Urinary bladder (tissue), 3 donors: ENCODE measurements at regions not wholly inside any gene's neighbourhood (a gene's known extent, or its start where the extent isn't known, plus 50 kb on each side); places are given as distances from the start of the nearest gene placed in this dataset.

Source experiments
- DNase-seq: peaks from one replicate; pipeline ENCODE4 v3.0.0-alpha.2; 2015; ENCODE audit errors: extremely low spot score
- H3K27ac ChIP-seq: one replicate; pipeline ENCODE4 v1.5.1; 2013; ENCODE audit warnings: low read depth, mild to moderate bottlenecking, moderate library complexity
- H3K36me3 ChIP-seq: one replicate; pipeline ENCODE4 v1.6.1; 2013; ENCODE audit warnings: mild to moderate bottlenecking, moderate library complexity; ENCODE audit not compliant: insufficient read depth
- H3K4me1 ChIP-seq: one replicate; pipeline ENCODE4 v1.6.1; 2013; ENCODE audit warnings: mild to moderate bottlenecking, moderate library complexity; ENCODE audit not compliant: insufficient read depth
- H3K4me3 ChIP-seq: one replicate; pipeline ENCODE4 v1.5.1; 2013; ENCODE audit warnings: low read depth, low read length
- WGBS: extraction: QIAGEN DNeasy Blood & Tissue Kit; methylation state at CpG from one replicate; pipeline ENCODE4 v1.1.7; 2013; 5-methylcytosine and 5-hydroxymethylcytosine counted together
- donor health status: healthy with polysubstance abuse.
- donor health status: healthy.

GRCh38 chr16:86798247-86799041, 220.1 kb downstream of the FOXL1 start:
- no peak overlapping the region for H3K27ac ChIP-seq
- WGBS: 53% methylated on average over 4 of the region's 4 CpGs
- no peak for DNase-seq
- H3K36me3 ChIP-seq: no peaks in the 10 kb centered on the region
- H3K4me1 ChIP-seq: no peaks in the 10 kb centered on the region
- H3K4me3 ChIP-seq: no peak overlapping the region

DNA sequence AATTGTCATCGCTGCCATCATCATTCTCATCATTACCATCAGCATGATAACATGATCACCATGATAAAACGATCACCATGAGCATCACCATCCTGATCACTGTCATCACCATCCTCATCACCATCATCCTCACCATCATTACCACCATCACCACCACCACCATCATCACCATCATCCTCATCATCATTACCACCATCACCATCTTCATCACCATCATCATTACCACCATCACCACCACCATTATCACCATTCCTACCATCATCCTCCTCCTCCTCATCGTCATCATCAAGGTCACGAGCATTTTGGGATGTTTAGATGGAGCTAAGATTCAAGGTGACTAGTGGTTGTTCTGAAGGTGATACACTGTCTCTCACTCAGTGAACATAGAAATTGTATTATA, 221.0 kb downstream of the FOXL1 start:
- H3K36me3 ChIP-seq: no peaks in the 10 kb centered on the region
- H3K27ac ChIP-seq: no peak overlapping the region
- WGBS: 87% methylated on average over 4 of the region's 4 CpGs
- H3K4me3 ChIP-seq: no peak overlapping the region
- no peak for DNase-seq
- H3K4me1 ChIP-seq: no peaks in the 10 kb centered on the region

- Histone ChIP-seq H3K27ac (no peak overlapping the region), H3K4me3 (no peak overlapping the region), H3K36me3 (no peaks in the 10 kb centered on the region), H3K4me1 (no peaks in the 10 kb centered on the region)
- 12% methylated on average over 4 of the region's 4 CpGs for WGBS
- DNase-seq: no peak
Observed at GRCh38 chr16:86800894-86801293, 222.5 kb downstream of the FOXL1 start.

- no peaks in the 10 kb centered on the region for H3K36me3 ChIP-seq
- no peak overlapping the region for H3K27ac ChIP-seq
- no peak for DNase-seq
- no peak overlapping the region for H3K4me3 ChIP-seq
- H3K4me1 ChIP-seq: no peaks in the 10 kb centered on the region
- WGBS: 93% methylated on average over 2 of the region's 2 CpGs
Observed at GRCh38 chr16:86802013-86802412, 223.7 kb downstream of the FOXL1 start.

GRCh38 chr16:86805188-86805587, 226.8 kb downstream of the FOXL1 start:
- H3K36me3 ChIP-seq: no peaks in the 10 kb centered on the region
- no peaks in the 10 kb centered on the region for H3K4me1 ChIP-seq
- no peak overlapping the region for H3K27ac ChIP-seq
- DNase-seq: no peak
- 53% methylated on average over 6 of the region's 6 CpGs for WGBS
- H3K4me3 ChIP-seq: no peak overlapping the region

GRCh38 chr16:86806181-86806837, 228.0 kb downstream of the FOXL1 start:
- H3K27ac ChIP-seq: no peak overlapping the region
- no peak for DNase-seq
- no peaks in the 10 kb centered on the region for H3K36me3 ChIP-seq
- H3K4me1 ChIP-seq: no peaks in the 10 kb centered on the region
- H3K4me3 ChIP-seq: no peak overlapping the region
- 88% methylated on average over 20 of the region's 20 CpGs for WGBS

DNA sequence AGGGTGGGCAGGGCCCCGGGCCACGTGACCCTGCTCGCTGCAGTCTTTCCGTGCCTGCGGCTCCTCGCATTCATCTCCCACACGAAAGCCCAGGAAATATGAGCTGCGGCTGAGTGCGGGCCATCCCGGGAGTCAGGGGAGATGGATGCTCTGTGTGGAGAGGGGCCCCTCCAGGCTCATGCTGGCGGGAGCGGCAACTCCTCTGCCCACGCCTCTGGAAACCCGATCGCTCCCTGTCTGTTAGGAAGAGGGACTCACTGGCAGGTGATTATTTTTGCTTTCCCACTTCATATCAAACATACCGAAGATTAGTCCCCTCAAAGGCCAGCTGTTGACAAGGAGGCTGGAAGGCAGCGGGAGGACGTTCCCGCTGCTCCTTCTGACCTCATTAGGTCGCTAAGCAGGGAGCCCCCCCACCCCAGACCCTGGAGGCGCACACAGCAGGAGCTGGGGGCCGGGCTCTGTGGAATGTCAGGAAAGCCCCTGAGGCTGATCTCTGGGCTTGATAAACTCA, 228.5 kb downstream of the FOXL1 start:
- 29% methylated on average over 22 of the region's 22 CpGs for WGBS
- Histone ChIP-seq H3K4me1 (no peaks in the 10 kb centered on the region), H3K27ac (no peak overlapping the region), H3K36me3 (no peaks in the 10 kb centered on the region), H3K4me3 (no peak overlapping the region)
- DNase-seq: no peak

DNA sequence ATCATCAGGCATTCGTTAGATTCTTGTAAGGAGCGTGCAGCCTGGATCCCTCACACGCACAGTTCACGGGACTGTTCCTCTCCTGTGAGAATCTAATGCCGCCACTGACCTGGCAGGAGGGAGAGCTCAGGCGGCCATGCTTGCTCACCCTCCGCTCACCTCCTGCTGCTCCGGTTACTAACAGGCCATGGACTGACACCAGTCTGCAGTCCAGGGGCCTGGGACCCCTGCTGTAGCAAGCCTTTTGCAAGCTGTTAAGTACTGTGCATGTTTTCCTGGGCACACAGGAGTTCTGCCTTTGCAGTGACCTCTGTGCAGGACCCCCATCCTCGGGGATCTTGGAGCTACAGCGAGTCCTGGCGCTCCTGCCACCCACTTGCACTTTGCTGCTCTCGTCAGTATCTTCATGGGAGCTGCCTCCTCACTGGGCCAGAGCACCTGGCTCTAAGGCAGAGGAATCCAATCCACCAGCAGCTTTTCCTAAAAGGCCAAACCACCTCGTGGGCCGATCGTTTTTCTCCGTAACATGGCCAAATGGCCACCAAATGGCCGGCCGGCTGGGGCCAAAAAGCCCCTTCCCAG, 230.6 kb downstream of the FOXL1 start:
- no peaks in the 10 kb centered on the region for H3K36me3 ChIP-seq
- no peak overlapping the region for H3K4me3 ChIP-seq
- DNase-seq: no peak
- WGBS: 78% methylated on average over 18 of the region's 18 CpGs
- no peak overlapping the region for H3K27ac ChIP-seq
- no peaks in the 10 kb centered on the region for H3K4me1 ChIP-seq

DNA sequence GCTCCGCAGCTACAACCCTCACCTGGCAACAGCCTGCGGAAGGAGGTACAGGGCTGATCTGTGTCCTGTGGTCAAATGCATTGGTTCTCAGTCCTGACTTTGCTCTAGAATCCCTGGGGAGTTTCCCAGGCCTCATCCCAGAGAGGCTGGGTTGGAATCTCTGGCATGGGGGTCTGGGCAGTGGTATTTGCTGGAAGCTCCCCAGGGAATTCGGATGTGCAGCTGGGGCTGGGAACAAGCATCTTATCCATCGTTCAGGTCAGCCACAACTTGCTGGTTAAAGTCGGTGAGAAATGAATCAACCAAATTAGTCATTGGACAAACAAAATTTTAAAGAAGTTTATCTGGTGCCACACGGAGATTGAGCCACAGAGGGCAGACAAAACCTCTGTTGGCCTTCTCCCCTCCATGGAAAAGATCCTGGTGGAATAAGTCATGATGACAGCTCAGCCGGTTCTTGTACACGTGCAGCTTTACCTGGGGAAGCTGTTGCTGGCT, 231.2 kb downstream of the FOXL1 start:
- no peak for DNase-seq

DNA sequence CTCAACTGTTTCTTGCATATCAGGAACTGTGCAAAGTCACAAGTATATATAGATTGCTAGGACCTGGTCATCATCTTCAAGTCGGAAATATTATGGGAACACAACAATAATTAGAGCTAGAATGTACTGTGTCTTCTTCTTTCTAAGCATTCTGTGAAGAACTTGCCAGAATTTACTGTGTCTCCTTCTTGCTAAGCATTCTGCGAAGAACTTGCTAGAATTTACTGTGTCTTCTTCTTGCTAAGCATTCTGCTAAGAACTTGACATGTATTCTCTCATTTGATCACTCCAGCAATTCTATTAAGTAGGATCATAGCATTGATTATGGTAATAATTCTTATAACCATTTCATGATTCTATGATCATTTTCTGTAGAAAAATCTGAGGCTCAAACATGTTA, 231.7 kb downstream of the FOXL1 start:
- Histone ChIP-seq H3K4me1 (no peaks in the 10 kb centered on the region), H3K27ac (no peak overlapping the region), H3K36me3 (no peaks in the 10 kb centered on the region), H3K4me3 (no peak overlapping the region)
- DNase-seq: no peak
- WGBS: 92% methylated on average over 2 of the region's 2 CpGs

More for the DNA sequence above, 231.2 kb downstream of the FOXL1 start:
- no peak overlapping the region for H3K27ac ChIP-seq
- H3K4me1 ChIP-seq: no peaks in the 10 kb centered on the region
- no peaks in the 10 kb centered on the region for H3K36me3 ChIP-seq
- no peak overlapping the region for H3K4me3 ChIP-seq
- 65% methylated on average over 8 of the region's 8 CpGs for WGBS

DNA sequence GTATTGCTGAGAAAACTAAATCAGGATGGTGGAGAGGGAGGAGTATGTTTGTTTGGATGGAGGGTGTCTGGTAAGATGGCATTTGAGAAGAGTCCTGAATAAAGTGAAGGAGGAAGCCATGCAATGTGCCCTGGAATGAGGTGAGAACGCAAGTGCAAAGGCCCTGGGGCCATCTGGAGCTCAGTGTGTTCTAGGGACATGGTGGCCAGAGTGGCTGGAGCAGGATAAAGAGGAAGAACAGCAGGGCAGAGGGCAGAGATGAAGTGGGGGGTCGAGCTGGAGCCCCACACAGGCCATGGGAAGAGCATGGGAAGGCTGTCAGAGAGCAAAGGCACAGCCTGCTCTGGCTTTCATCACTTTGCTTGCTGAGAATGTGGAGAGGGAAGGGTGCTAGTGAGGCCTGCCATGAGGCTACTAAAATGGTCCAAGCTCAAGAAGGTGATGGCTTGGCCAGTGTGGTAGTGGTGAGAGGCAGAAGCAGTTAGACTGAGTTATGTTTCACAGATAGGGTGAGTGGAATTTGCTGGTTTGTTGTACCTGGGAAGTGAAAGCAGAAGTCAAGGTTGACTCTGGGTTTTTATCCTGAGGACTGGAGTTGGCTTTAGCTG, 234.1 kb downstream of the FOXL1 start:
- no peak for DNase-seq
- 66% methylated on average over 2 of the region's 2 CpGs for WGBS

DNA sequence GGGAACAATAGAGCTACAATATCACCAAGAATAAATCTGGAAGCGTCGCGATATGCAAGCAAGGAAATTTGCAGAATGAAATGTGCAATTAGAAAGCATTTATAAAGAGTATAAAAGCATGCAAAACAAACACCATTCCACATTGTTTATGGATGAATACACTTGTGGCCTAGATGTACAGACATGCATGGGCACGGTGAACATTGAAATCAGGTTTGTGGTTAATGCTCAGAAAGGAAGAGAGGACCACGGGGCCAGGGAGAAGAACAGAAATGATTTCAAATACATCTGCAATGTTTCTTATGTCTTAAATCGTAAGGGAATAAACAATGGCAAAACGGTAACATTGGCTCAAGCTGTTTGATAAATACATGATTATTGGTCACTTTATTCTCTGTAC, 235.9 kb downstream of the FOXL1 start:
- Histone ChIP-seq H3K4me3 (no peak overlapping the region), H3K4me1 (no peaks in the 10 kb centered on the region), H3K27ac (no peak overlapping the region), H3K36me3 (no peaks in the 10 kb centered on the region)
- no peak for DNase-seq
- 77% methylated on average over 7 of the region's 7 CpGs for WGBS

More for the DNA sequence above, 234.1 kb downstream of the FOXL1 start:
- H3K4me1 ChIP-seq: no peaks in the 10 kb centered on the region
- H3K4me3 ChIP-seq: no peak overlapping the region
- H3K36me3 ChIP-seq: no peaks in the 10 kb centered on the region
- no peak overlapping the region for H3K27ac ChIP-seq

DNA sequence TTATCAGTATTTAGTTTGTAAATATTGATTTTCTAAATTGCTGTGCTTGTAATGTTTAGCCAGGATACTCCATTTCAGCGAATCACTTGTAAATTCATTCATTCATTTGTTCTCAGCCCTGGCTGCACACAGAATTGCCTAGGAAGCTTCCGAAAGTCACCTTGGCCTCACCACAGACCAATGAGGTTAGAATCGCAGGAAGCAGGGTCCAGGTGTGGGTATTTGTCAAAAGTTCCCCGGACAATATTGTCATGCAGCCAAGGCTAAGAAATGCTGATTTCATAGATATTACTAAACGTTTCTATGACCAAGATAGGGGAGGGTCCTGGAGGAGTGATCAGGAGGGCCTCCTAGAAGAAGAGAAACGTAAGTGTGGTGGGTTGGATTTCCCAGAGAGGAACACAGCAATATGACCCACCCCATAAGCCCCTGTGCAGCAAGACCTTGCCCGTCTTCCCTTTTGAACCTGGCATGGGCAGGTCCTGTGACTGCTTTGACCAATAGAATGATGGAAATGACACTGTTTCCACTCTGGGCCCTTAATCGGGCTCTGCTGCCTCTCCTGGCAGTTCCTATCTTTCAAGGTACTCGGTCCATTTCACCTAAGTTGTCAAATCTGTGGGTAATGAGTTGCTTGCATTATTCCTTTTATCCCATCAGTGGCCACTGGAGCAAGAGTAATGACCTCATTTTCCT, 238.7 kb downstream of the FOXL1 start:
- WGBS: 75% methylated on average over 9 of the region's 9 CpGs
- Histone ChIP-seq H3K36me3 (no peaks in the 10 kb centered on the region), H3K4me3 (no peak overlapping the region), H3K4me1 (no peaks in the 10 kb centered on the region), H3K27ac (no peak overlapping the region)
- no peak for DNase-seq
